T-helper 2 cell treated with Interferon-gamma antibody and Interleukin-4, amounts not matched to agents 5 μg/mL and 100 μg/mL, for 36 hours (primary cell): ENCODE measurements at regions not wholly inside any gene's neighbourhood (a gene's known extent, or its start where the extent isn't known, plus 50 kb on each side); places are given as distances from the start of the nearest gene placed in this dataset.

Experiments used
- DNase-seq: peaks from one replicate; pipeline ENCODE4 v3.0.0; 2021; ENCODE audit warnings: low spot score
- H3K27ac Mint-ChIP-seq: one replicate; pipeline ENCODE4 v1.8.0; 2021; ENCODE audit warnings: mild to moderate bottlenecking, mixed read lengths
- H3K27me3 Mint-ChIP-seq: one replicate; pipeline ENCODE4 v1.8.0; 2021; ENCODE audit warnings: low read depth, mixed read lengths
- H3K36me3 Mint-ChIP-seq: one replicate; pipeline ENCODE4 v1.8.0; 2021; ENCODE audit warnings: low read depth, mixed read lengths
- H3K4me1 Mint-ChIP-seq: one replicate; pipeline ENCODE4 v1.8.0; 2021; ENCODE audit warnings: low read depth, mixed read lengths
- H3K4me3 Mint-ChIP-seq: one replicate; pipeline ENCODE4 v1.8.0; 2022; ENCODE audit warnings: mild to moderate bottlenecking, moderate library complexity, mixed read lengths
- H3K9me3 Mint-ChIP-seq: one replicate; pipeline ENCODE4 v1.8.0; 2021; ENCODE audit warnings: mixed read lengths

- Mint-ChIP-seq H3K9me3 (peaks cover 7% of the 10 kb centered on the region), H3K36me3 (no peaks in the 10 kb centered on the region), H3K27me3 (peaks cover 2% of the 10 kb centered on the region)
These were observed 90.5 kb upstream of the MEX3C start for GRCh38 chr18:51287818-51288508.

DNA sequence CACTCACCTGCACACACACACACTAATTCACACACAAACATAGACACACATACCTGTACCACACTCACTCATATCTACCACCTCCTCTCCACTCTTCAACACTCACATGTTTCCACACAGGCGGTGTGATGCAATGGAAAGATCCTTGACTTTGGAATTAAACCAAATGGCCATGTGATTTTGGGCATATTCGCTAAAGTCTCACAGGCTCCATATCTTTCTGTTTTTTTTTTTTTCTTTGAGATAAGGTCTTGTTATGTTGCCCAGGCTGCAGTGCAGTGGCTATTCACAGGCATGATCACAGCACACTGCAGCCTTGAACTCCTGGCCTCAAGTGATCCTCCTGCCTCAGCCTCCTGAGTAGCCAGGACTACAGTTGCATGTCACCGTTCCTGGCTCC is 91.1 kb upstream of the MEX3C start:
- Mint-ChIP-seq H3K4me1 (no peaks in the 10 kb centered on the region), H3K36me3 (no peaks in the 10 kb centered on the region), H3K9me3 (peaks cover 7% of the 10 kb centered on the region), H3K4me3 (no peak overlapping the region), H3K27ac (no peak overlapping the region), H3K27me3 (peaks cover 2% of the 10 kb centered on the region)
- DNase-seq = no peak

More at GRCh38 chr18:51287818-51288508, 90.5 kb upstream of the MEX3C start:
- no peak for DNase-seq
- Mint-ChIP-seq H3K4me1 (no peaks in the 10 kb centered on the region), H3K4me3 (no peak overlapping the region), H3K27ac (no peak overlapping the region)

- H3K27ac Mint-ChIP-seq = no peak overlapping the region
- peaks cover 7% of the 10 kb centered on the region for H3K9me3 Mint-ChIP-seq
- H3K27me3 Mint-ChIP-seq = peaks cover 2% of the 10 kb centered on the region
- H3K36me3 Mint-ChIP-seq = no peaks in the 10 kb centered on the region
- no peak overlapping the region for H3K4me3 Mint-ChIP-seq
- no peak for DNase-seq
- H3K4me1 Mint-ChIP-seq = no peaks in the 10 kb centered on the region
These were observed 93.4 kb upstream of the MEX3C start for GRCh38 chr18:51290860-51291259.

GRCh38 chr18:51300912-51301311 is 103.4 kb upstream of the MEX3C start:
- peaks cover 2% of the 10 kb centered on the region for H3K27me3 Mint-ChIP-seq
- DNase-seq = no peak
- H3K4me1 Mint-ChIP-seq = no peaks in the 10 kb centered on the region
- H3K27ac Mint-ChIP-seq = no peak overlapping the region
- no peak overlapping the region for H3K4me3 Mint-ChIP-seq
- no peaks in the 10 kb centered on the region for H3K9me3 Mint-ChIP-seq
- H3K36me3 Mint-ChIP-seq = no peaks in the 10 kb centered on the region

DNA sequence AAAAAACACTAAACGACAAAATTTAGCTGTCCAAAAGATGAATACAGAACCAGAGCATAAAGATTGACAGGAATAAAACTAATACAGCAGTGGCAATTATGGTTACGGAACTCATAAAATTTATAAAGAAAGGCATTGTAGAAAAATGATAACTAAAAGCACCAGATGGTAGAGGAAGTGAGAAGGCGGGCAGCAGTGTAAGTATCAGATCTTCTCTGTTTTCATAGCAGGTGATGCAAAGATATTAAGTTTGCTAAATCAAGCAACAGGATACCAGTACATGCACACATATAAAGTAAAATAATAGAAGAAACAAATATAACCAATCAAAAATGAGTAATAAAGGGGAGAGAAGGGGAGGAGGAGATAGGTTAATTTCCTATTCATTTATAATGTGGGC is 103.9 kb upstream of the MEX3C start:
- H3K27me3 Mint-ChIP-seq = peaks cover 2% of the 10 kb centered on the region
- H3K27ac Mint-ChIP-seq = no peak overlapping the region
- no peak for DNase-seq
- no peaks in the 10 kb centered on the region for H3K4me1 Mint-ChIP-seq
- H3K36me3 Mint-ChIP-seq = no peaks in the 10 kb centered on the region
- H3K9me3 Mint-ChIP-seq = no peaks in the 10 kb centered on the region
- no peak overlapping the region for H3K4me3 Mint-ChIP-seq

GRCh38 chr18:51316677-51317076 is 119.2 kb upstream of the MEX3C start:
- Mint-ChIP-seq H3K36me3 (no peaks in the 10 kb centered on the region), H3K27ac (no peak overlapping the region), H3K9me3 (no peaks in the 10 kb centered on the region), H3K4me1 (no peaks in the 10 kb centered on the region), H3K27me3 (peaks cover 3% of the 10 kb centered on the region), H3K4me3 (no peak overlapping the region)
- no peak for DNase-seq

DNA sequence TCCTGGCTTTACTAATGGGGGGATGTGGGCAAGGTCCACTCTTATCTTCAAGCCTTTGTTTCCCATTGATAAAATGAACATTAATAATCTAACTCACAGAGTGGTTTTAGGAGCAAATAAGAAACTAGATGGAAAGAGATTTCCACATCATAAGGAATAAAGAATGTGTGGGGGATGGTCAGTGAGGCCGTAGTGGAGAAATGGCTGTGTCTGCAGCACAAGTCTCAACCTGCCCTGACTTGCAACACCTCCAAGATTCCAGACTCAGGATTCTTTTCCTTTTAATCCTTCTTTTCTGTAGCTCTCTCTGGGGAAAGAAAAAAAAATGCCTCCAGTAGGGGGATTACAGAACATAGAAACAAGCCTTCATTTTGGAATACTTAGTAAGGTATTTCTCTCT is 124.2 kb upstream of the MEX3C start:
- Mint-ChIP-seq H3K4me1 (no peaks in the 10 kb centered on the region), H3K9me3 (no peaks in the 10 kb centered on the region), H3K27ac (no peak overlapping the region), H3K27me3 (peaks cover 6% of the 10 kb centered on the region), H3K4me3 (no peak overlapping the region), H3K36me3 (no peaks in the 10 kb centered on the region)
- DNase-seq = no peak

- H3K4me1 Mint-ChIP-seq = no peaks in the 10 kb centered on the region
- H3K9me3 Mint-ChIP-seq = no peaks in the 10 kb centered on the region
- DNase-seq = no peak
- no peak overlapping the region for H3K4me3 Mint-ChIP-seq
- no peak overlapping the region for H3K27ac Mint-ChIP-seq
- peaks cover 6% of the 10 kb centered on the region for H3K27me3 Mint-ChIP-seq
- no peaks in the 10 kb centered on the region for H3K36me3 Mint-ChIP-seq
These were observed 126.5 kb upstream of the MEX3C start for GRCh38 chr18:51323961-51324360.

GRCh38 chr18:51330148-51330547 is 132.7 kb upstream of the MEX3C start:
- Mint-ChIP-seq H3K4me1 (no peaks in the 10 kb centered on the region), H3K9me3 (no peaks in the 10 kb centered on the region), H3K4me3 (no peak overlapping the region), H3K36me3 (no peaks in the 10 kb centered on the region), H3K27ac (no peak overlapping the region), H3K27me3 (no peaks in the 10 kb centered on the region)
- DNase-seq = no peak

DNA sequence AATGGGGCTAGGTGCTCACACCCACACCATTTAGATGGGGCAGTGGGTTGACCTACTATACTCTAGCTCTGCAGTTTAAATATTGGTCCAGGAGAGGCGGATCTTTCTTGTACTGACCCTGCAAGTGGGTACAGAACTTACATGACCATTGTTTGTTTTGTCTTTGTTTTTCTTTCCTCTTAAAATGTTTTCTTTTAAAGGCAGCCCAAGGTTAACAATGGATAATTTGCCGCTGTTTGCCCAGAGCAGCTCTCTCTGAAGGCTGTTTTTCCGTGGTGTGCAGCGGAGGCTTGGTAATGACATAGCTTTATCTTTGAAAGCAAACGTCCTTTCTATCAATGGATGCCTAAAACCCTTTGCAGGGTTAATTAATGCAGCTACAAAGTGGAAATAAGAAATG is 133.3 kb upstream of the MEX3C start:
- H3K27ac Mint-ChIP-seq = no peak overlapping the region
- H3K27me3 Mint-ChIP-seq = no peaks in the 10 kb centered on the region
- no peak overlapping the region for H3K4me3 Mint-ChIP-seq
- no peaks in the 10 kb centered on the region for H3K36me3 Mint-ChIP-seq
- no peak for DNase-seq
- no peaks in the 10 kb centered on the region for H3K9me3 Mint-ChIP-seq
- H3K4me1 Mint-ChIP-seq = no peaks in the 10 kb centered on the region

GRCh38 chr18:51337406-51337805 is 139.9 kb upstream of the MEX3C start:
- no peak overlapping the region for H3K4me3 Mint-ChIP-seq
- H3K4me1 Mint-ChIP-seq = no peaks in the 10 kb centered on the region
- no peak overlapping the region for H3K27ac Mint-ChIP-seq

DNA sequence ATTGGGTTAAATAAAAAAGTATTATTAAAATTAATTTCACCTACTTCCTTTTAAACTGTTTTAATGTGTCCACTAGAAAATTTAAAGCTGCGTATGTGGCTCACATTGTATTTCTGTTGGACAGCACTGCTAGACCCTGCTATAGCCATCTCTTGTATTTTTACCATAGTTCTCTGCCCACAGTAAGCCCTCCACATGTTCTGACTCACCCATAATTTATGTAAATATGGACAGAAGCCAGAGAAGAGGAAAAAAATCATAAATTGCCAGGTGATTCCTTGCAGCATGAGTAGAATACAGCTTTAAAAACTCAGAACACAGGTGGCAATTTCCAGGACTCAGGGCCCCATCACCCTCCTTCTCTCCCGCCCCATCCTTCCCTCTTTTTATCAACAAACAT is 142.4 kb upstream of the MEX3C start:
- H3K4me1 Mint-ChIP-seq = no peaks in the 10 kb centered on the region
- H3K36me3 Mint-ChIP-seq = no peaks in the 10 kb centered on the region
- H3K9me3 Mint-ChIP-seq = no peaks in the 10 kb centered on the region
- no peak overlapping the region for H3K4me3 Mint-ChIP-seq
- no peak for DNase-seq
- no peak overlapping the region for H3K27ac Mint-ChIP-seq
- peaks cover 4% of the 10 kb centered on the region for H3K27me3 Mint-ChIP-seq

More at GRCh38 chr18:51337406-51337805, 139.9 kb upstream of the MEX3C start:
- Mint-ChIP-seq H3K36me3 (no peaks in the 10 kb centered on the region), H3K9me3 (no peaks in the 10 kb centered on the region), H3K27me3 (peaks cover 4% of the 10 kb centered on the region)
- DNase-seq = no peak

- Mint-ChIP-seq H3K36me3 (no peaks in the 10 kb centered on the region), H3K4me1 (no peaks in the 10 kb centered on the region), H3K4me3 (no peak overlapping the region), H3K9me3 (no peaks in the 10 kb centered on the region), H3K27me3 (peaks cover 4% of the 10 kb centered on the region), H3K27ac (no peak overlapping the region)
- DNase-seq = no peak
These were observed 142.9 kb upstream of the MEX3C start for GRCh38 chr18:51340332-51340731.

- peak; percentile 19 for DNase-seq
- no peaks in the 10 kb centered on the region for H3K36me3 Mint-ChIP-seq
- H3K4me1 Mint-ChIP-seq = no peaks in the 10 kb centered on the region
- no peak overlapping the region for H3K27ac Mint-ChIP-seq
- H3K27me3 Mint-ChIP-seq = peaks cover 6% of the 10 kb centered on the region
- no peak overlapping the region for H3K4me3 Mint-ChIP-seq
- no peaks in the 10 kb centered on the region for H3K9me3 Mint-ChIP-seq
These were observed 145.3 kb upstream of the MEX3C start for GRCh38 chr18:51342815-51343214.

DNA sequence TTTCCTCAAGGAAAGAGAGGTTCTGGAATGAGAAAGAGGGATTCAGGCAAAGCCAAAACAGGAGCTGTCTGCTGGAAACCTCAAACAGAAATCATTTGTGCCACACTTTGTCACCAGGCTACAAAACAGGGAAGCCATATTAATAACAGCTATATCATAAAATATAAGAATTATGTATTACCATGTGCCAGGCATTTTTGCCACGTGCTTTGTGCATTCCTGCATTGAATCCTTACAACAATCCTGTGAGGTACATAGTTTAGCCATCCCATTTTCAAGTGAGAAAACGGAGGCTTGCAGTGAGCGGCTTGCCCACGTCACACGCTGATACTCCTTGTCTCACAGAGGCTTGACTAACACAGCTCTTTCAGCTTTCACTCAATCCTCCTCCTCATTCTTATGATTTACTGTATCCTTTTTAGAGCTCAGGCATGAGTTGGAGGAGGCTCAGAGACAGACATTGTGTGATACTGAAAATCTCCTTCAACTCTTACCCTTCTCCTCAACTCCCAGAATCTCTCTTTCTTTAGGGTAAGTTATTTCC is 148.4 kb upstream of the MEX3C start:
- H3K36me3 Mint-ChIP-seq = no peaks in the 10 kb centered on the region
- H3K4me1 Mint-ChIP-seq = no peaks in the 10 kb centered on the region
- H3K27me3 Mint-ChIP-seq = peaks cover 3% of the 10 kb centered on the region
- no peak overlapping the region for H3K4me3 Mint-ChIP-seq
- no peak for DNase-seq
- H3K9me3 Mint-ChIP-seq = no peaks in the 10 kb centered on the region
- no peak overlapping the region for H3K27ac Mint-ChIP-seq
